Mesendoderm (in vitro differentiated cells): ENCODE measurements at regions not wholly inside any gene's neighbourhood (a gene's known extent, or its start where the extent isn't known, plus 50 kb on each side); places are given as distances from the start of the nearest gene placed in this dataset.
A peak's percentile ranks its signal among the peaks of the same experiment; 100 is the strongest.

Source experiments
- DNase-seq: peaks from one replicate; pipeline ENCODE4 v3.0.0; 2013
- H2AK5ac ChIP-seq: 2 replicates; pipeline ENCODE4 v1.6.1; 2013; ENCODE audit warnings: low read length, inconsistent platforms
- H2BK120ac ChIP-seq: 2 replicates; pipeline ENCODE4 v1.6.1; 2013; ENCODE audit warnings: low read depth, mild to moderate bottlenecking, low read length, moderate library complexity, mixed read lengths
- H2BK15ac ChIP-seq: replicated peaks from 2 replicates; pipeline ENCODE4 v1.6.1; 2013; ENCODE audit warnings: low read depth, mild to moderate bottlenecking, moderate library complexity
- H2BK5ac ChIP-seq: 2 replicates; pipeline ENCODE4 v1.6.1; 2013; ENCODE audit warnings: low read length, inconsistent platforms
- H3K18ac ChIP-seq: 2 replicates; pipeline ENCODE4 v1.6.1; 2013; ENCODE audit warnings: mild to moderate bottlenecking, low read length, mixed read lengths
- H3K23ac ChIP-seq: one replicate; pipeline ENCODE4 v1.6.1; 2013; ENCODE audit warnings: low read length
- H3K27ac ChIP-seq: 2 replicates; pipeline ENCODE4 v1.5.1; 2013; ENCODE audit warnings: low read depth, mild to moderate bottlenecking, inconsistent platforms, low read length, moderate library complexity
- H3K27me3 ChIP-seq: 2 replicates; pipeline ENCODE4 v1.6.1; 2013; ENCODE audit warnings: low read length, control low read depth, mild to moderate bottlenecking, inconsistent platforms; ENCODE audit not compliant: insufficient read depth, poor library complexity
- H3K36me3 ChIP-seq: 2 replicates; pipeline ENCODE4 v1.6.1; 2013; ENCODE audit warnings: low read length, inconsistent platforms; ENCODE audit not compliant: control insufficient read depth, insufficient read depth
- H3K4ac ChIP-seq: one replicate; pipeline ENCODE4 v1.6.1; 2013; ENCODE audit warnings: low read depth, mild to moderate bottlenecking, low read length, moderate library complexity
- H3K4me1 ChIP-seq: 2 replicates; pipeline ENCODE4 v1.6.1; 2013; ENCODE audit warnings: low read depth, low read length, inconsistent platforms; ENCODE audit not compliant: control insufficient read depth
- H3K4me2 ChIP-seq: 2 replicates; pipeline ENCODE4 v1.6.1; 2013; ENCODE audit warnings: low read length
- H3K4me3 ChIP-seq: 2 replicates; pipeline ENCODE4 v1.5.1; 2013; ENCODE audit warnings: mild to moderate bottlenecking, low read length
- H3K56ac ChIP-seq: one replicate; pipeline ENCODE4 v1.6.1; 2013; ENCODE audit warnings: low read length
- H3K79me1 ChIP-seq: 2 replicates; pipeline ENCODE4 v1.6.1; 2013; ENCODE audit warnings: low read length, inconsistent platforms
- H3K79me2 ChIP-seq: 2 replicates; pipeline ENCODE4 v1.6.1; 2013; ENCODE audit warnings: mild to moderate bottlenecking, low read length; ENCODE audit not compliant: control insufficient read depth, insufficient read depth
- H3K9ac ChIP-seq: 2 replicates; pipeline ENCODE4 v1.6.1; 2013; ENCODE audit warnings: low read length, inconsistent platforms
- H4K5ac ChIP-seq: one replicate; pipeline ENCODE4 v1.6.1; 2013; ENCODE audit warnings: low read length
- H4K8ac ChIP-seq: one replicate; pipeline ENCODE4 v1.6.1; 2013; ENCODE audit warnings: low read depth, mild to moderate bottlenecking, control low read depth, low read length, moderate library complexity
- WGBS: extraction: QIAGEN DNeasy Blood & Tissue Kit; methylation state at CpG from one replicate; pipeline ENCODE4 v1.1.7; 2013; ENCODE audit warnings: low lambda C conversion rate, missing lambda C conversion rate; ENCODE audit not compliant: insufficient coverage; ENCODE audit errors: extremely low coverage; 5-methylcytosine and 5-hydroxymethylcytosine counted together

DNA sequence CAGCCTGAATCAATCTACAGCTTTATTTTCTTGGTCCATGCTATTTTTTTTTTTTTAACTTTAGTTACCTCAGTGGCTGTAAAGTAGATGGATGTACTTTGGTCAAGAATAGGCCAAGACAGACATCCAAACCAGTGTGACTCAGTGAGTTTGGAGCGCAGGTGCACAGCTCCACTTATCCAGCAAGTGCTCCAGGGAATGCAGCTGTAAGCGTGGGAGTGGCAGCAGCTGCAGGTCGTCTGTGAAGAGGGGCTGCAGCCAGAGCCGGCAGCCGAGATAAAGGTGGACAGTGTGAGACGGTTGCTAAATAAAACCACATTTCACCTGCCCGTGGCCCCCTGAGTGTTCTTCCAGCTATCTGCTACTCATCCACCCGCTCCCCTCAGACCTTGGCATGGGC lies 1018.7 kb downstream of the AACS start:
- H3K36me3 ChIP-seq = no peaks in the 10 kb centered on the region
- no peaks in the 10 kb centered on the region for H3K79me1 ChIP-seq
- H3K56ac ChIP-seq = no peak overlapping the region
- no peak overlapping the region for H2BK120ac ChIP-seq
- H3K4me1 ChIP-seq = no peaks in the 10 kb centered on the region
- H3K27me3 ChIP-seq = no peaks in the 10 kb centered on the region
- H3K9ac ChIP-seq = no peak overlapping the region
- no peak overlapping the region for H4K8ac ChIP-seq
- H4K5ac ChIP-seq = no peak overlapping the region
- H3K4me2 ChIP-seq = no peak overlapping the region
- no peak overlapping the region for H3K4me3 ChIP-seq
- H3K23ac ChIP-seq = no peak overlapping the region
- no peak overlapping the region for H2BK5ac ChIP-seq
- H3K79me2 ChIP-seq = no peaks in the 10 kb centered on the region
- H3K27ac ChIP-seq = no peak overlapping the region
- H3K18ac ChIP-seq = no peak overlapping the region
- no CpG with 5 or more reads among the region's 8 CpGs for WGBS
- H3K4ac ChIP-seq = no peak overlapping the region
- H2AK5ac ChIP-seq = no peak overlapping the region
- DNase-seq = no peak
- H2BK15ac ChIP-seq = no peak overlapping the region

DNA sequence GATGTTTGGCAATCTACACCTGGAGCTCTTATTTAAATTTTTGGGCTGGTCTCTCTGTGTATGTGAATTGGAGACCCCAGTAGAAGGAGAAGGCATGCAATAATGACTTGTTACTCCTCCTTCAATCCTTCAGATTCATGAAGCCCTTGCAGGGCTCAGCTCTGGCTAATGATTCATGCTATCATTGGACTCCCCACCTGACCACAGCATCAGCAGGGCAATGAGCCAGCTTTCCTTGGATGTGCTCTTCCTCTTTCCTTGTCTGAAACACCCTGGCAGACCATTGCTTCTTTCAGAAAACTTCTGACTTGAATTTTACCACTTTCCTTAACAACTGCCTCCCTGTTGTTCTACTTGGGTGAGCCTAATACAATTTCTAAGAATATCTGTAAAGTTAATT lies 1019.2 kb downstream of the AACS start:
- Histone ChIP-seq H3K9ac (no peak overlapping the region), H3K4me1 (no peaks in the 10 kb centered on the region), H2BK15ac (no peak overlapping the region), H3K56ac (no peak overlapping the region), H3K36me3 (no peaks in the 10 kb centered on the region), H3K27me3 (no peaks in the 10 kb centered on the region), H4K8ac (no peak overlapping the region), H3K23ac (no peak overlapping the region), H3K4me3 (no peak overlapping the region), H2AK5ac (no peak overlapping the region), H3K79me2 (no peaks in the 10 kb centered on the region), H4K5ac (no peak overlapping the region), H3K18ac (no peak overlapping the region), H3K27ac (no peak overlapping the region), H2BK5ac (no peak overlapping the region), H3K4ac (no peak overlapping the region), H3K4me2 (no peak overlapping the region), H3K79me1 (no peaks in the 10 kb centered on the region), H2BK120ac (no peak overlapping the region)
- DNase-seq = no peak

DNA sequence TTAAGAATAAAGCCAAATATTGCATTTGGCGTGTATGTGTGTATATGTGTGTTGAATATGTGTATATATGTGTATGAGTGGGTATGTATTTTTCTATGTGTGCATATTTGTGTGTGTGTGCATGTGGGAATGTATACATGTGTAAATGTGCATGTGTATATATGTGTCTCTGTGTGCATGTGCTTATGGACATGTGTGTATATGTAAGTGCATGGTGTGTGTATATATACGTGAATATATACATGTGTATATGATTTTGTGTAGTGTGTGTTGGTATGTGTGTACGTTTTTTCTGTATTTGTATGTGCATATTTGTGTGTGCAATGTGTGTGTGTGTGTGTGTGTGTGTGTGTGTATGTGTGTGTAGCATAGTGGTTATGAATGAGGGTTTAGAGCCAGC lies 1021.0 kb downstream of the AACS start:
- no peak overlapping the region for H3K4me2 ChIP-seq
- no peak overlapping the region for H2BK15ac ChIP-seq
- no peaks in the 10 kb centered on the region for H3K4me1 ChIP-seq
- no peak overlapping the region for H3K9ac ChIP-seq
- no peaks in the 10 kb centered on the region for H3K36me3 ChIP-seq
- H3K56ac ChIP-seq = no peak overlapping the region
- DNase-seq = no peak
- no peak overlapping the region for H3K18ac ChIP-seq
- H3K27me3 ChIP-seq = no peaks in the 10 kb centered on the region
- no peak overlapping the region for H4K8ac ChIP-seq
- no peak overlapping the region for H2BK120ac ChIP-seq
- H4K5ac ChIP-seq = no peak overlapping the region
- H3K4me3 ChIP-seq = no peak overlapping the region
- H2BK5ac ChIP-seq = no peak overlapping the region
- H3K79me2 ChIP-seq = no peaks in the 10 kb centered on the region
- H3K79me1 ChIP-seq = no peaks in the 10 kb centered on the region
- H3K27ac ChIP-seq = no peak overlapping the region
- H3K4ac ChIP-seq = no peak overlapping the region
- no peak overlapping the region for H2AK5ac ChIP-seq
- no peak overlapping the region for H3K23ac ChIP-seq
- WGBS = 100% methylated on average over 2 of the region's 3 CpGs

DNA sequence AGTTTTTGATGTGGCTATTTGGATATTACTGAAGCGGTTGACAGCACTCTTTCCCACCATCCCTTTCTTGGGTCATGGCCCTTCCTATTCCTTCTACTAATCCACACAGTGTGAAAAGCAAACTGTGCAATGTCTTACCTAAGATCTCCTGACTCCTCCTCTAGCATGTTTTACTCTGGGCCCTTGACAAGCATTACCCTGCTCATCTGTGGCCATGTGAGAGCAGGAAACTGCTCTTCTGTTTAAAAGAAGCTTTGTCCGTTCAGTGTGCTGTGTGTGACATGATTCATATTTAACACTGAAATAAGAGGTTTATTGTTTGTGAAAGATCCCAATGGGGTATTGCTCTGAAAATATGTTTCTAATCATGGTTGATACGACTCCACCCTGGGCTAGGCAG lies 1022.5 kb downstream of the AACS start:
- Histone ChIP-seq H3K4me1 (no peaks in the 10 kb centered on the region), H4K5ac (no peak overlapping the region), H3K9ac (no peak overlapping the region), H3K36me3 (no peaks in the 10 kb centered on the region), H3K4me3 (no peak overlapping the region), H2BK120ac (no peak overlapping the region), H4K8ac (no peak overlapping the region), H3K79me1 (no peaks in the 10 kb centered on the region), H3K23ac (no peak overlapping the region), H3K4ac (no peak overlapping the region), H3K56ac (no peak overlapping the region), H2BK5ac (no peak overlapping the region), H3K18ac (no peak overlapping the region), H2AK5ac (no peak overlapping the region), H3K79me2 (no peaks in the 10 kb centered on the region), H2BK15ac (no peak overlapping the region), H3K27ac (no peak overlapping the region), H3K4me2 (no peak overlapping the region), H3K27me3 (no peaks in the 10 kb centered on the region)
- no CpG with 5 or more reads among the region's 3 CpGs for WGBS
- no peak for DNase-seq

DNA sequence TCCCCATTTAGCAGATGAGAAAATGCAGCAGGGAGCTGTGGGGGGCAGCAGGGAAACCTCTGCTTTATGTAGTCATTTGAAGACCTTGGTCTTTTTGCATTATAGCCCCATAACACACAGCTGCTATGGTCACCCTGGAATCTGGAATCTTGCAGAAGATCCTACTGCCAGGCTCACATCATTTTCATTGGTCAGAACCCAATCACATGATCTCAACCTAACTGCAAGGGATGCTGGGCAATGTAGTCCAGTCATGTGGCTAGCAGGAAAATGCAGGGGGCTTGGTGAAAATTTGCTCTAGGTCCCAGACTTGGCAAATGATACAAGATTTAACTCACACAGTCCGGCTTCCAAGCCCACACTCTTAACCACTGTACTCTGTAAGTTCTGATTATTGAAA lies 1028.7 kb downstream of the AACS start:
- H3K9ac ChIP-seq = no peak overlapping the region
- peak; percentile 87 for DNase-seq
- no CpG with 5 or more reads among the region's 1 CpG for WGBS
- no peaks in the 10 kb centered on the region for H3K4me1 ChIP-seq
- H4K8ac ChIP-seq = no peak overlapping the region
- H3K56ac ChIP-seq = no peak overlapping the region
- H3K27ac ChIP-seq = no peak overlapping the region
- no peak overlapping the region for H3K4me2 ChIP-seq
- no peak overlapping the region for H3K23ac ChIP-seq
- H3K79me2 ChIP-seq = no peaks in the 10 kb centered on the region
- no peak overlapping the region for H3K18ac ChIP-seq
- H2BK5ac ChIP-seq = no peak overlapping the region
- no peak overlapping the region for H2BK120ac ChIP-seq
- H3K79me1 ChIP-seq = no peaks in the 10 kb centered on the region
- H2AK5ac ChIP-seq = no peak overlapping the region
- no peak overlapping the region for H4K5ac ChIP-seq
- H3K4me3 ChIP-seq = no peak overlapping the region
- H3K4ac ChIP-seq = no peak overlapping the region
- no peaks in the 10 kb centered on the region for H3K27me3 ChIP-seq
- no peak overlapping the region for H2BK15ac ChIP-seq
- H3K36me3 ChIP-seq = no peaks in the 10 kb centered on the region

DNA sequence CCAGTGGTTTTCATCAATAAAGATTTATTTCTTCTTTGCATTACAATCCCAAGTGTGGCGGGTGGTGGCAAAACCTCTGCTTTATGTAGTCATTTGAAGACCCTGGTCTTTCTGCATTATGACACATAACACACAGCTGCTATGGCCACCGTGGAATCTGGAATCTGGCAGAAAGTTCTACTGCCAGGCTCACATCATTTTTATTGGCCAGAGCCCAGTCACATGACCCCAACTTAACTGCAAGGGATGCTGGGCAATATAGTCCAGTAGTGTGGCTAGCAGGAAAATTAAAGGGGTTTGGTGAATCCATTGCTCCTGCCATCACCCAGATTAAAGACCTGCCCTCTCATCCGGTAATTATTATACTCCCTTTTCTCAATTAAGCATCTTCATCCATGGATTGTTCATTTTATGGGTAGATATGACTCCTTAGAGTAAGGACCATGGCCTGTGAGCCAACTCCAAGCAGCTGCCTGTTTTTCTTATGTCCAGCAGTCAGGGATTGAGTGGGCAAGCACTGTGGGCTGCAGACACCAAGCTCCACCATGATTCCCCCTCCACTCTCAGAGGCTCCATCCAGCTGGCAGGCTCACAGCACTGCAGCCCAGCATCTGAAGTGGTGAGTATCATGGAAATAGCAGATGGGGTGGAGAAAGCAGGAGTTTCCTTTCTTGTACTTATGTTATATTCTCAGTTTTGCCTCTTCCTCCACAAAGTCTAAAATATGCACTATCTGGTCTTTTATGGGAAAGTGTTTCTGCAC lies 1030.7 kb downstream of the AACS start:
- no peak overlapping the region for H2BK15ac ChIP-seq
- WGBS = no CpG with 5 or more reads among the region's 3 CpGs
- H3K56ac ChIP-seq = no peak overlapping the region
- H2AK5ac ChIP-seq = no peak overlapping the region
- no peak overlapping the region for H4K5ac ChIP-seq
- H2BK5ac ChIP-seq = no peak overlapping the region
- H3K36me3 ChIP-seq = no peaks in the 10 kb centered on the region
- H3K9ac ChIP-seq = no peak overlapping the region
- H3K23ac ChIP-seq = no peak overlapping the region
- H3K27me3 ChIP-seq = no peaks in the 10 kb centered on the region
- H2BK120ac ChIP-seq = no peak overlapping the region
- H3K79me2 ChIP-seq = no peaks in the 10 kb centered on the region
- no peak overlapping the region for H4K8ac ChIP-seq
- no peak overlapping the region for H3K4me2 ChIP-seq
- H3K4ac ChIP-seq = no peak overlapping the region
- no peak overlapping the region for H3K18ac ChIP-seq
- H3K4me3 ChIP-seq = no peak overlapping the region
- no peak for DNase-seq
- H3K79me1 ChIP-seq = no peaks in the 10 kb centered on the region
- no peak overlapping the region for H3K27ac ChIP-seq
- no peaks in the 10 kb centered on the region for H3K4me1 ChIP-seq
